ENCODE measurements at regions not wholly inside any gene's neighbourhood (a gene's known extent, or its start where the extent isn't known, plus 50 kb on each side); places are given as distances from the start of the nearest gene placed in this dataset.

DNA sequence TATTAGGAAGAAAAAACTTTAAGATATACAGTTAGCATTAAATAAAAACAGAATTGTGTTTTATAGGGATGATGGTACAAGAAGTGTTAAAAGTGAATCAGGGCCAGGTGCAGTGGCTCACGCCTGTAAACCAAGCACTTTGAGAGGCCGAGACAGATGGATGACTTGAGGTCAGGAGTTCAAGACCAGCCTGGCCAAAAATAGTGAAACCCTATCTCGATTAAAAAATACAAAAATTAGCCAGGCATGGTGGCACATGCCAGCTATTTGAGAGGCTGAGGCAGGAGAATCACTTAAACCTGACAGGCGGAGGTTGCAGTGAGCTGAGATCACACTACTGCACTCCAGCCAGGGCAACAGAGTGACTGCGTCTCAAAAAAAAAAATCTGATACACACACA, 282.9 kb upstream of the ATP10B start:
- H2AFZ ChIP-seq (ENCODE audit: low read depth, low read length), result no peak overlapping the region
- H3K9me3 ChIP-seq (ENCODE audit: insufficient read depth, low read length, severe bottlenecking), result no peaks in the 10 kb centered on the region
- no peak for TF ChIP-seq EZH2 (IDR thresholded peaks at IDR 0.05; ENCODE audit: borderline replicate concordance, low read depth, low read length, severe bottlenecking)
- TF ChIP-seq, protein P1, sequence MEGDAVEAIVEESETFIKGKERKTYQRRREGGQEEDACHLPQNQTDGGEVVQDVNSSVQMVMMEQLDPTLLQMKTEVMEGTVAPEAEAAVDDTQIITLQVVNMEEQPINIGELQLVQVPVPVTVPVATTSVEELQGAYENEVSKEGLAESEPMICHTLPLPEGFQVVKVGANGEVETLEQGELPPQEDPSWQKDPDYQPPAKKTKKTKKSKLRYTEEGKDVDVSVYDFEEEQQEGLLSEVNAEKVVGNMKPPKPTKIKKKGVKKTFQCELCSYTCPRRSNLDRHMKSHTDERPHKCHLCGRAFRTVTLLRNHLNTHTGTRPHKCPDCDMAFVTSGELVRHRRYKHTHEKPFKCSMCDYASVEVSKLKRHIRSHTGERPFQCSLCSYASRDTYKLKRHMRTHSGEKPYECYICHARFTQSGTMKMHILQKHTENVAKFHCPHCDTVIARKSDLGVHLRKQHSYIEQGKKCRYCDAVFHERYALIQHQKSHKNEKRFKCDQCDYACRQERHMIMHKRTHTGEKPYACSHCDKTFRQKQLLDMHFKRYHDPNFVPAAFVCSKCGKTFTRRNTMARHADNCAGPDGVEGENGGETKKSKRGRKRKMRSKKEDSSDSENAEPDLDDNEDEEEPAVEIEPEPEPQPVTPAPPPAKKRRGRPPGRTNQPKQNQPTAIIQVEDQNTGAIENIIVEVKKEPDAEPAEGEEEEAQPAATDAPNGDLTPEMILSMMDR (IDR thresholded peaks at IDR 0.05; ENCODE audit: borderline replicate concordance, extremely low read depth, low read length, poor library complexity, severe bottlenecking), result no peak
- H3K4me1 ChIP-seq (ENCODE audit: insufficient read depth, low read length), result no peaks in the 10 kb centered on the region
- ATAC-seq (ENCODE audit: insufficient read depth, low read depth) (no peak), DNase-seq (no peak)
- no peaks in the 10 kb centered on the region for H3K79me2 ChIP-seq (ENCODE audit: insufficient read depth, low read length)
- no peaks in the 10 kb centered on the region for H4K20me1 ChIP-seq (ENCODE audit: insufficient read depth, low read length)
- H3K36me3 ChIP-seq (ENCODE audit: insufficient read depth, low read length), result no peaks in the 10 kb centered on the region
- no peak overlapping the region for H3K27ac ChIP-seq (ENCODE audit: low read length)
- no peak overlapping the region for H3K4me2 ChIP-seq (ENCODE audit: insufficient read depth, low read length)
- H3K27me3 ChIP-seq (ENCODE audit: insufficient read depth, low read length, poor library complexity), result no peaks in the 10 kb centered on the region
- H3K4me3 ChIP-seq (ENCODE audit: low read depth in 1 of 2, low read length in 2 of 2), result no peak overlapping the region
- H3K9ac ChIP-seq (ENCODE audit: low read depth, low read length), result no peak overlapping the region

DNA sequence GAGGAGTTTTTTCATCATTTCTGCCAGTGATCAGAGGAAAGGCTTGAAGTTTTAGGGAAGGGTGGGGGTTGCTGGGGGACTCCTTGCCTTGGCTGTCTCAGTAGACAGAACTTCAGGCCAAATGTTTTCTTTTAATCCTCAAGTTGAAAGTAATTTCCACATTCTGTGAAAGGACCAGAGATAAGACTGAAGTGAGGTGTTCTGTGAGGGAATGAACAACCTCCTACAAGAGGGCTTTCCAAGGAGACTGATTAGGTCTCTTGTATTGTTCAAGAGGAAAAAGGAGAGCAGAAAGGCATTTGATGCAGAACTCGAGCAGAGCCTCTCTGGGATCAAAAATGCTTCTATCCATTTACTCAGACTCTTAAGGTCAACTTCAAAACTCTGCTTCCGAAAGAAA, 282.1 kb upstream of the ATP10B start:
- no peak overlapping the region for H3K9ac ChIP-seq (ENCODE audit: low read depth, low read length)
- no peaks in the 10 kb centered on the region for H3K79me2 ChIP-seq (ENCODE audit: insufficient read depth, low read length)
- no peak overlapping the region for H2AFZ ChIP-seq (ENCODE audit: low read depth, low read length)
- no peaks in the 10 kb centered on the region for H4K20me1 ChIP-seq (ENCODE audit: insufficient read depth, low read length)
- no peaks in the 10 kb centered on the region for H3K4me1 ChIP-seq (ENCODE audit: insufficient read depth, low read length)
- no peak overlapping the region for H3K4me3 ChIP-seq (ENCODE audit: low read depth in 1 of 2, low read length in 2 of 2)
- no peak overlapping the region for H3K27ac ChIP-seq (ENCODE audit: low read length)
- DNase-seq, result no peak
- no peak for ATAC-seq (ENCODE audit: insufficient read depth, low read depth)
- H3K9me3 ChIP-seq (ENCODE audit: insufficient read depth, low read length, severe bottlenecking), result no peaks in the 10 kb centered on the region
- TF ChIP-seq, protein P1 (IDR thresholded peaks at IDR 0.05; ENCODE audit: borderline replicate concordance, extremely low read depth, low read length, poor library complexity, severe bottlenecking), result no peak
- no peak for TF ChIP-seq EZH2 (IDR thresholded peaks at IDR 0.05; ENCODE audit: borderline replicate concordance, low read depth, low read length, severe bottlenecking)
- no peak overlapping the region for H3K4me2 ChIP-seq (ENCODE audit: insufficient read depth, low read length)
- no peaks in the 10 kb centered on the region for H3K36me3 ChIP-seq (ENCODE audit: insufficient read depth, low read length)
- no peaks in the 10 kb centered on the region for H3K27me3 ChIP-seq (ENCODE audit: insufficient read depth, low read length, poor library complexity)

DNA sequence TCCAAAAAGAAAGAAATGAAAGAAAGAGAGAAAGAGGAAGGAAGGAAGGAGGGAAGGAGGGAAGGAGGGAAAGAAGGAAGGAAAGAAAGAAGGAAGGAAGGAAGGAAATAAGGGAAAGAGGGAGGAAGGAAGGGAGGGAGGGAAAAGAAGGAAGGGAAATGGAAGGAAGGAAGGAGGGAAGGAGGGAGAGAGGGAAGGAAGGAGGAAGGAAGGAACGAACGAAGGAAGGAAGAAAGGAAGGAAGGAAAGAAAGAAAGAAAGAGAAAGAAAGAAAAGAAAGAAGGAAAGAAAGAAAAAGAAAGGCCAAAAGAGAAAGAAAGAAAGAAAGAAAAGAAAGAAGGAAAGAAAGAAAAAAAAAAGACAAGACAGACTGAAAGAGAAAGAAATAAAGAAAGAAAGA, 263.9 kb upstream of the ATP10B start:
- 0 out of 2 replicates have a peak, but pooled peaks cover 1% of the 10 kb centered on the region for H3K4me1 ChIP-seq (ENCODE audit: insufficient read depth, low read length)
- ATAC-seq (ENCODE audit: insufficient read depth, low read depth) (no peak), DNase-seq (no peak)
- H3K36me3 ChIP-seq (ENCODE audit: insufficient read depth, low read length), result no peaks in the 10 kb centered on the region
- H3K9me3 ChIP-seq (ENCODE audit: insufficient read depth, low read length, severe bottlenecking), result no peaks in the 10 kb centered on the region
- H3K4me2 ChIP-seq (ENCODE audit: insufficient read depth, low read length), result no peak overlapping the region
- no peaks in the 10 kb centered on the region for H3K27me3 ChIP-seq (ENCODE audit: insufficient read depth, low read length, poor library complexity)
- H3K9ac ChIP-seq (ENCODE audit: low read depth, low read length), result no peak overlapping the region
- H3K27ac ChIP-seq (ENCODE audit: low read length), result no peak overlapping the region
- no peaks in the 10 kb centered on the region for H3K79me2 ChIP-seq (ENCODE audit: insufficient read depth, low read length)
- TF ChIP-seq, protein P1 (IDR thresholded peaks at IDR 0.05; ENCODE audit: borderline replicate concordance, extremely low read depth, low read length, poor library complexity, severe bottlenecking), result no peak
- no peak for TF ChIP-seq EZH2 (IDR thresholded peaks at IDR 0.05; ENCODE audit: borderline replicate concordance, low read depth, low read length, severe bottlenecking)
- H2AFZ ChIP-seq (ENCODE audit: low read depth, low read length), result no peak overlapping the region
- H3K4me3 ChIP-seq (ENCODE audit: low read depth in 1 of 2, low read length in 2 of 2), result no peak overlapping the region
- H4K20me1 ChIP-seq (ENCODE audit: insufficient read depth, low read length), result no peaks in the 10 kb centered on the region

DNA sequence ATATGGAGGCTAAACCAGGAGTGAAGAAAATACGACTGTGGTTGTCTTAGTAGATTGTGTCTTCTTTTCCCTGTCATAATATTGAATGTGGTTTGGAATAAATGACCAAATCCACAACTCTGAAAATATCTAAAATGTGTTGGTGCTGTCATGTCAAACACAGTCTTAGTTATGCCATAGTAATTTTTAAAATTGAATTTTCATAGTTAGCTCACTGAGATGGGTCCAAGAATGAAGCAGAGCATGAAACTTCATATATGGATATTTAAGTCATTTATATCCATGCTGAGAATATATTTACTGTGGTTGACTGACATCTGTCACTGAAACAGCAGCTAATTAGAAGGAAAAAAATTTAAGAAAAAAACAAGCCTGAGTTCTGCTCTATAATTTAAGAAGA, 260.4 kb upstream of the ATP10B start:
- Histone ChIP-seq H4K20me1 (ENCODE audit: insufficient read depth, low read length) (no peaks in the 10 kb centered on the region), H3K79me2 (ENCODE audit: insufficient read depth, low read length) (no peaks in the 10 kb centered on the region), H3K9ac (ENCODE audit: low read depth, low read length) (no peak overlapping the region), H3K36me3 (ENCODE audit: insufficient read depth, low read length) (no peaks in the 10 kb centered on the region), H3K27me3 (ENCODE audit: insufficient read depth, low read length, poor library complexity) (no peaks in the 10 kb centered on the region), H3K4me3 (ENCODE audit: low read depth in 1 of 2, low read length in 2 of 2) (no peak overlapping the region), H3K4me2 (ENCODE audit: insufficient read depth, low read length) (no peak overlapping the region), H3K9me3 (ENCODE audit: insufficient read depth, low read length, severe bottlenecking) (no peaks in the 10 kb centered on the region), H3K4me1 (ENCODE audit: insufficient read depth, low read length) (peaks cover 5% of the 10 kb centered on the region; the same call in 1 of the 2 replicates), H2AFZ (ENCODE audit: low read depth, low read length) (no peak overlapping the region), H3K27ac (ENCODE audit: low read length) (no peak overlapping the region)
- TF ChIP-seq, protein P1 (IDR thresholded peaks at IDR 0.05; ENCODE audit: borderline replicate concordance, extremely low read depth, low read length, poor library complexity, severe bottlenecking), result no peak
- no peak for TF ChIP-seq EZH2 (IDR thresholded peaks at IDR 0.05; ENCODE audit: borderline replicate concordance, low read depth, low read length, severe bottlenecking)
- DNase-seq (no peak), ATAC-seq (ENCODE audit: insufficient read depth, low read depth) (no peak)

Data from DND-41 (cell line).